ENCODE measurements at regions not wholly inside any gene's neighbourhood (a gene's known extent, or its start where the extent isn't known, plus 50 kb on each side); places are given as distances from the start of the nearest gene placed in this dataset.

GRCh38 chr6:22852101-22852500, 282.7 kb downstream of the HDGFL1 start:
- no peak for TF ChIP-seq CTCF (IDR thresholded peaks at IDR 0.05)
- TF ChIP-seq POLR2A (IDR thresholded peaks at IDR 0.05): no peak
